ENCODE measurements at regions not wholly inside any gene's neighbourhood (a gene's known extent, or its start where the extent isn't known, plus 50 kb on each side); places are given as distances from the start of the nearest gene placed in this dataset.
"Not testable (repeated sequence)": the region's sequence is repeated elsewhere in the genome, so short reads cannot be mapped to it uniquely, and the experiment has no call there.

DNA sequence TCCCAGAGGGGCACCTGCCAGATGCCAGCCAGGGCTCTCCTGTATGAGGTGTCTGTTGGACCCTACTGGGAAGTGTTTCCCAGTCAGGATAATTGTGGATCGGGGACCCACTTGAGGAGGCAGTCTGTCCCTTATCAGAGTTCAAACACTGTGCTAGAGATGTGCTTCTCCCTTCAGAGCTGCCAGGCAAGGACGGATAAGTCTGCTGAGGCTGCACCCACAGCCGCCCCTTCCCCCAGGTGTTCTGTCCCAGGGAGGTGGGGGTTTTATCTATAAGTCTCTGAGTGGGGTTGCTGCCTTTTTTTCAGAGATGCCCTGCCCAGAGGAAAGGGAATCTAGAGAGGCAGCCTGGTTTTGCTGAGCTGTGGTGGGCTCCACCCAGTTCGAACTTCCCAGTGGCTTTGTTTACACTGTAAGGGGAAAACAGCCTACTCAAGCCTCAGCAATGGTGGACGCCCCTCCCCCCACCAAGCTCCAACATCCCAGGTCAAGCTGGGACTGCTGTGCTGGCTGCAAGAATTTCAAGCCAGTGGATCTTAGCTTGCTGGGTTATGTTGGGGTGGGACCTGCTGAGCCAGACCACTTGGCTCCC, 324.0 kb upstream of the SETBP1 start:
- H3K27me3 Mint-ChIP-seq (ENCODE audit: low read depth) = no peaks in the 10 kb centered on the region
- H3K9me3 Mint-ChIP-seq (ENCODE audit: low read depth) = peaks cover 40% of the 10 kb centered on the region
- H3K4me3 Mint-ChIP-seq (ENCODE audit: unreplicated experiment) = no peak overlapping the region
- H3K4me1 Mint-ChIP-seq (ENCODE audit: low read depth) = no peaks in the 10 kb centered on the region
- peak; percentile 42 for DNase-seq (ENCODE audit: low spot score)
- no peak overlapping the region for H3K27ac Mint-ChIP-seq (ENCODE audit: unreplicated experiment)
- TF ChIP-seq, protein P1, sequence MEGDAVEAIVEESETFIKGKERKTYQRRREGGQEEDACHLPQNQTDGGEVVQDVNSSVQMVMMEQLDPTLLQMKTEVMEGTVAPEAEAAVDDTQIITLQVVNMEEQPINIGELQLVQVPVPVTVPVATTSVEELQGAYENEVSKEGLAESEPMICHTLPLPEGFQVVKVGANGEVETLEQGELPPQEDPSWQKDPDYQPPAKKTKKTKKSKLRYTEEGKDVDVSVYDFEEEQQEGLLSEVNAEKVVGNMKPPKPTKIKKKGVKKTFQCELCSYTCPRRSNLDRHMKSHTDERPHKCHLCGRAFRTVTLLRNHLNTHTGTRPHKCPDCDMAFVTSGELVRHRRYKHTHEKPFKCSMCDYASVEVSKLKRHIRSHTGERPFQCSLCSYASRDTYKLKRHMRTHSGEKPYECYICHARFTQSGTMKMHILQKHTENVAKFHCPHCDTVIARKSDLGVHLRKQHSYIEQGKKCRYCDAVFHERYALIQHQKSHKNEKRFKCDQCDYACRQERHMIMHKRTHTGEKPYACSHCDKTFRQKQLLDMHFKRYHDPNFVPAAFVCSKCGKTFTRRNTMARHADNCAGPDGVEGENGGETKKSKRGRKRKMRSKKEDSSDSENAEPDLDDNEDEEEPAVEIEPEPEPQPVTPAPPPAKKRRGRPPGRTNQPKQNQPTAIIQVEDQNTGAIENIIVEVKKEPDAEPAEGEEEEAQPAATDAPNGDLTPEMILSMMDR (IDR thresholded peaks at IDR 0.05) = no peak
- H3K36me3 Mint-ChIP-seq (ENCODE audit: low read depth) = peaks cover 9% of the 10 kb centered on the region

DNA sequence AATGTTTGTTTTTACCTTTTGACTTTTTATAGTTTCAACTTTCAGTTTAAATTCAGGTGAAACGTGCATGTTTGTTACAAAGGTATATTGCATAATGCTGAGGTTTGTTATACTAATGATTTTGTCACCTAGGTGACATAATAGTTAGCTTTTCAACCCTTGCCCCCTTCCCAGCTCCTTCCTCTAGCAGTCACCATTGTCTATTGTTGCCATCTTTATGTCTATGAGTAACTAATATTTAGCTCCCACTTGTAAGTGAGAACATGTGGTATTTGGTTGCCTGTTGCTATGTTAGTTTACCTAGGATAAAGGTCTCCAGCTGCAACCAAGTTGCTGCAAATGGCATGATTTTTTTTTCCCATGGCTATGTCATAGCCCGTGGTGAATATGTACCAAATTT, 322.3 kb upstream of the SETBP1 start:
- Mint-ChIP-seq H3K4me1 (ENCODE audit: low read depth) (no peaks in the 10 kb centered on the region), H3K9me3 (ENCODE audit: low read depth) (peaks cover 41% of the 10 kb centered on the region), H3K27me3 (ENCODE audit: low read depth) (no peaks in the 10 kb centered on the region), H3K27ac (ENCODE audit: unreplicated experiment) (no peak overlapping the region), H3K4me3 (ENCODE audit: unreplicated experiment) (no peak overlapping the region), H3K36me3 (ENCODE audit: low read depth) (peaks cover 9% of the 10 kb centered on the region)
- no peak for DNase-seq (ENCODE audit: low spot score)
- TF ChIP-seq, protein P1 (IDR thresholded peaks at IDR 0.05) = no peak

DNA sequence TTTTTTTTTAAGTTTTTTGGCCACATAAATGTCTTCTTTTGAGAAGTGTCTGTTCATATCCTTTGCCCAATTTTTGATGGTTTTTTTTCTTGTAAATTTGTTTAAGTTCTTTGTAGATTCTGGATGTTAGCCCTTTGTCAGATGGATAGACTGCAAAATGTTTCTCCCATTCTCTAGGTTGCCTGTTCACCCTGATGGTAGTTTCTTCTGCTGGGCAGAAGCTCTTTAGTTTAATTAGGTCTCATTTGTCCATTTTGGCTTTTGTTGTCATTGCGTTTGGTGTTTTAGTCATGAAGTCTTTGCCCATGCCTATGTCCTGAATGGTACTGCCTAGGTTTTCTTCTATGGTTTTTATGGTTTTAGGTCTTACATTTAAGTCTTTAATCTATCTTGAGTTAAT, 320.9 kb upstream of the SETBP1 start:
- H3K27me3 Mint-ChIP-seq (ENCODE audit: low read depth); DNase-seq (ENCODE audit: low spot score); H3K4me3 Mint-ChIP-seq (ENCODE audit: unreplicated experiment); H3K27ac Mint-ChIP-seq (ENCODE audit: unreplicated experiment); H3K4me1 Mint-ChIP-seq (ENCODE audit: low read depth); H3K36me3 Mint-ChIP-seq (ENCODE audit: low read depth): not testable (repeated sequence)
- peaks cover 29% of the 10 kb centered on the region for H3K9me3 Mint-ChIP-seq (ENCODE audit: low read depth)

DNA sequence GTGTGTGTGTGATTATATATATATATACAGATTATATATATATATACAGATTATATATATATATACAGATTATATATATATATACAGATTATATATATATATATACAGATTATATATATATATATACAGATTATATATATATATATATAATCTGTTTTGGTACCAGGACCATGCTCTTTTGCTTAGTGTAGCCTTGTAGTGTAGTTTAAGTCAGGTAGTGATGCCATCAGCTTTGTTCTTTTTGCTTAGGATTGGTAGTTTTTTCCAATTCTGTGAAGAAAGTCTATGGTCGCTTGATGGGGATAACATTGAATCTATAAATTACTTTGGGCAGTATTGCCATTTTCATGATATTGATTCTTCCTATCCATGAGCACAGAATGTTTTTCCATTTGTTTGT, 318.5 kb upstream of the SETBP1 start:
- peaks cover 19% of the 10 kb centered on the region for H3K9me3 Mint-ChIP-seq (ENCODE audit: low read depth)
- H3K4me3 Mint-ChIP-seq (ENCODE audit: unreplicated experiment); H3K4me1 Mint-ChIP-seq (ENCODE audit: low read depth); H3K27ac Mint-ChIP-seq (ENCODE audit: unreplicated experiment); H3K27me3 Mint-ChIP-seq (ENCODE audit: low read depth); DNase-seq (ENCODE audit: low spot score); H3K36me3 Mint-ChIP-seq (ENCODE audit: low read depth): not testable (repeated sequence)

DNA sequence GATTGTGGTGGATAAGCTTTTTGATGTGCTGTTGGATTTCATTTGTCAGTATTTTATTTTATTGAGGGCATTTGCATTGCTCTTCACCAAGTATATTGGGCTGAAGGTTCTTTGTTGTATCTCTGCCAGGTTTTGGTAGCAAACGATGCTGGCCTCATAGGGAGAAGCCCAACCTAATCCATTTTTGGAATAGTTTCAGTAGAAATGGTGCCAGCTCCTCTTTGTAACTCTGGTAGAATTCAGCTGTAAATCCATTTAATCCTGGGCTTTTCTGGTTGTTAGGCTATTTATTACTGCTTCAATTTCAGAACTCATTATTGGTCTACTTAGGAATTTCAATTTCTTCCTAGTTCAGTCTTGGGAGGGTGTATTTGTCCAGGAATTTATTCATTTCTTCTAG, 309.8 kb upstream of the SETBP1 start:
- Mint-ChIP-seq H3K4me1 (ENCODE audit: low read depth) (no peaks in the 10 kb centered on the region), H3K36me3 (ENCODE audit: low read depth) (peaks cover 13% of the 10 kb centered on the region), H3K4me3 (ENCODE audit: unreplicated experiment) (no peak overlapping the region), H3K27me3 (ENCODE audit: low read depth) (no peaks in the 10 kb centered on the region), H3K9me3 (ENCODE audit: low read depth) (peaks cover 42% of the 10 kb centered on the region), H3K27ac (ENCODE audit: unreplicated experiment) (no peak overlapping the region)
- TF ChIP-seq, protein P1 (IDR thresholded peaks at IDR 0.05) = no peak
- DNase-seq (ENCODE audit: low spot score) = no peak

DNA sequence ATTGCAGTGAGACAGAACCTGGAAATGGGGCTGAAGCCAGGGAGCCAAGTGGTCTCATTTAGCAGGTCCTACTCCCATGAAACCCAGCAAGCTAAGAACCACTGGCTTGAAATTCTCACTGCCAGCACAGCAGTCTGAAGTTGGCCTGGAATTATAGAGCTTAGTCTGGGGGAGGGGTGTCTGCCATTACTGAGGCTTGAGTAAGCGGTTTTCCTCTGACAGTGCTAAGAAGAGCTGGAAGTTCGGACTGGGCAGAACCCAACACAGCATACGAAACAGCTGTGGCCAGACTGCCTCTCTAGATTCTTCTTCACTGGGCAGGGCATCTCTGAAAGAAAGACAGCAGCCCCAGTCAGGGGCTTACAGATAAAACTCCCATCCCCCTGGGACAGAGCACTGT, 305.7 kb upstream of the SETBP1 start:
- TF ChIP-seq, protein P1 (IDR thresholded peaks at IDR 0.05) = no peak
- H3K27me3 Mint-ChIP-seq (ENCODE audit: low read depth) = no peaks in the 10 kb centered on the region
- H3K4me1 Mint-ChIP-seq (ENCODE audit: low read depth) = no peaks in the 10 kb centered on the region
- H3K27ac Mint-ChIP-seq (ENCODE audit: unreplicated experiment) = no peak overlapping the region
- DNase-seq (ENCODE audit: low spot score) = no peak
- H3K9me3 Mint-ChIP-seq (ENCODE audit: low read depth) = peaks cover 50% of the 10 kb centered on the region
- no peak overlapping the region for H3K4me3 Mint-ChIP-seq (ENCODE audit: unreplicated experiment)
- peaks cover 17% of the 10 kb centered on the region for H3K36me3 Mint-ChIP-seq (ENCODE audit: low read depth)

Data from chondrocyte (in vitro differentiated cells).